ENCODE measurements at regions not wholly inside any gene's neighbourhood (a gene's known extent, or its start where the extent isn't known, plus 50 kb on each side); places are given as distances from the start of the nearest gene placed in this dataset.

GRCh38 chr12:87529413-87529812 lies 499.8 kb downstream of the C12orf50 start:
- no peak overlapping the region for H3K4me3 Mint-ChIP-seq
- Histone ChIP-seq H3K79me2 (ENCODE audit: control insufficient read depth, insufficient read depth, low read length) (no peaks in the 10 kb centered on the region), H3K4me3 (ENCODE audit: control extremely low read depth in 1 of 5, extremely low read depth in 1 of 5, insufficient read depth in 1 of 5, low read depth in 2 of 5, low read length in 4 of 5) (no peak overlapping the region), H3K4me2 (replicated peaks; ENCODE audit: low read depth, low read length, poor library complexity, severe bottlenecking) (no peak overlapping the region), H3K27ac (ENCODE audit: low read length in 2 of 2) (no peak overlapping the region), H4K20me1 (ENCODE audit: control insufficient read depth, insufficient read depth, low read length, poor library complexity, severe bottlenecking) (no peaks in the 10 kb centered on the region), H3K4me1 (ENCODE audit: control insufficient read depth in 2 of 2, insufficient read depth in 2 of 2, low read length in 2 of 2) (no peaks in the 10 kb centered on the region), H2AFZ (ENCODE audit: insufficient read depth, low read depth, low read length, poor library complexity, severe bottlenecking) (no peak overlapping the region), H3K27me3 (replicated peaks in 1 of 4; ENCODE audit: control extremely low read depth in 1 of 4, control insufficient read depth in 3 of 4, insufficient read depth in 4 of 4, low read length in 3 of 4) (no peaks in the 10 kb centered on the region), H3K9me3 (ENCODE audit: control extremely low read depth in 1 of 3, control insufficient read depth in 2 of 3, insufficient read depth in 1 of 3, low read length in 2 of 3) (peaks cover 0 to 8% (median 0%) of the 10 kb centered on the region in 3 donors), H3K9ac (ENCODE audit: low read length) (no peak overlapping the region), H3K36me3 (replicated peaks in 1 of 2; ENCODE audit: control extremely low read depth in 1 of 2, control insufficient read depth in 1 of 2, extremely low read depth in 1 of 2, insufficient read depth in 2 of 2, low read length in 1 of 2) (no peaks in the 10 kb centered on the region)
- POLR2A ChIA-PET: no interaction called here
- peaks cover 10% of the 10 kb centered on the region for H3K9me3 Mint-ChIP-seq (ENCODE audit: insufficient read depth)
- no peak for TF ChIP-seq EZH2 (IDR thresholded peaks at IDR 0.05; ENCODE audit: borderline replicate concordance, insufficient read depth, low read depth, low read length, poor library complexity, severe bottlenecking)
- TF ChIP-seq, protein P1, sequence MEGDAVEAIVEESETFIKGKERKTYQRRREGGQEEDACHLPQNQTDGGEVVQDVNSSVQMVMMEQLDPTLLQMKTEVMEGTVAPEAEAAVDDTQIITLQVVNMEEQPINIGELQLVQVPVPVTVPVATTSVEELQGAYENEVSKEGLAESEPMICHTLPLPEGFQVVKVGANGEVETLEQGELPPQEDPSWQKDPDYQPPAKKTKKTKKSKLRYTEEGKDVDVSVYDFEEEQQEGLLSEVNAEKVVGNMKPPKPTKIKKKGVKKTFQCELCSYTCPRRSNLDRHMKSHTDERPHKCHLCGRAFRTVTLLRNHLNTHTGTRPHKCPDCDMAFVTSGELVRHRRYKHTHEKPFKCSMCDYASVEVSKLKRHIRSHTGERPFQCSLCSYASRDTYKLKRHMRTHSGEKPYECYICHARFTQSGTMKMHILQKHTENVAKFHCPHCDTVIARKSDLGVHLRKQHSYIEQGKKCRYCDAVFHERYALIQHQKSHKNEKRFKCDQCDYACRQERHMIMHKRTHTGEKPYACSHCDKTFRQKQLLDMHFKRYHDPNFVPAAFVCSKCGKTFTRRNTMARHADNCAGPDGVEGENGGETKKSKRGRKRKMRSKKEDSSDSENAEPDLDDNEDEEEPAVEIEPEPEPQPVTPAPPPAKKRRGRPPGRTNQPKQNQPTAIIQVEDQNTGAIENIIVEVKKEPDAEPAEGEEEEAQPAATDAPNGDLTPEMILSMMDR (IDR thresholded peaks at IDR 0.05): no peak
- no peak for DNase-seq
- no peak overlapping the region for H3K27ac Mint-ChIP-seq
- no peak for ATAC-seq (ENCODE audit: low read depth)
- 100% methylated on average over 1 of the region's 1 CpG for WGBS (ENCODE audit: insufficient coverage)
- H3K27me3 Mint-ChIP-seq: no peaks in the 10 kb centered on the region
- intact Hi-C loops (cut with micrococcal nuclease): no loop called here
- CTCF ChIA-PET: no interaction called here
- H3K4me1 Mint-ChIP-seq: no peaks in the 10 kb centered on the region

DNA sequence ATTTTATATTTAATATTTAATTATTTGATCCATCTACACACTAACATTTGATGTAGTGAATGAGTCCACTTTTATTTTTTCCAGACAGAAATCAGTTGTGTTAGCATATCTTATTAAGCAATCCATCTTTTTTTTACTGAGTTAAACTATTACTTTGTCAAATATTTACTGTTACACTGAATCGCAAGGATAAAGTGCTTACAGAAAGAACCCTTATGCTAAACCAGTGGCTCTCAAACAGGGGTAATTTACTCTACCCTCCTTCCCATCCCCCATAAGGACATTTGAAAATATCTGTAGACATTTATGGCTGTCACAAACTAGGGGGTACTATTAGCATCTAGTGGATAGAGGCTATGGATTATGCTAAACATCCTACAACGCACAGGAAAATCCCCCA lies 508.2 kb downstream of the C12orf50 start:
- ATAC-seq (ENCODE audit: low read depth) (no peak), DNase-seq (no peak)
- no peaks in the 10 kb centered on the region for H3K4me1 ChIP-seq (ENCODE audit: control insufficient read depth in 2 of 2, insufficient read depth in 2 of 2, low read length in 2 of 2)
- no peak for TF ChIP-seq EZH2 (IDR thresholded peaks at IDR 0.05; ENCODE audit: borderline replicate concordance, insufficient read depth, low read depth, low read length, poor library complexity, severe bottlenecking)
- TF ChIP-seq, protein P1 (IDR thresholded peaks at IDR 0.05): no peak
- Mint-ChIP-seq H3K4me3 (no peak overlapping the region), H3K27ac (no peak overlapping the region), H3K9me3 (ENCODE audit: insufficient read depth) (no peaks in the 10 kb centered on the region), H3K27me3 (no peaks in the 10 kb centered on the region), H3K4me1 (no peaks in the 10 kb centered on the region)
- H3K4me3 ChIP-seq (ENCODE audit: control extremely low read depth in 1 of 5, extremely low read depth in 1 of 5, insufficient read depth in 1 of 5, low read depth in 2 of 5, low read length in 4 of 5): no peak overlapping the region
- H4K20me1 ChIP-seq (ENCODE audit: control insufficient read depth, insufficient read depth, low read length, poor library complexity, severe bottlenecking): no peaks in the 10 kb centered on the region
- no peak overlapping the region for H2AFZ ChIP-seq (ENCODE audit: insufficient read depth, low read depth, low read length, poor library complexity, severe bottlenecking)
- CTCF ChIA-PET: no interaction called here
- H3K27ac ChIP-seq (ENCODE audit: low read length in 2 of 2): no peak overlapping the region
- intact Hi-C loops (cut with micrococcal nuclease): no loop called here
- H3K9me3 ChIP-seq (ENCODE audit: control extremely low read depth in 1 of 3, control insufficient read depth in 2 of 3, insufficient read depth in 1 of 3, low read length in 2 of 3): no peaks in the 10 kb centered on the region
- H3K9ac ChIP-seq (ENCODE audit: low read length): no peak overlapping the region
- POLR2A ChIA-PET: no interaction called here
- no peaks in the 10 kb centered on the region for H3K36me3 ChIP-seq (replicated peaks in 1 of 2; ENCODE audit: control extremely low read depth in 1 of 2, control insufficient read depth in 1 of 2, extremely low read depth in 1 of 2, insufficient read depth in 2 of 2, low read length in 1 of 2)
- no peaks in the 10 kb centered on the region for H3K79me2 ChIP-seq (ENCODE audit: control insufficient read depth, insufficient read depth, low read length)
- WGBS (ENCODE audit: insufficient coverage): no CpG with 5 or more reads among the region's 2 CpGs
- no peaks in the 10 kb centered on the region for H3K27me3 ChIP-seq (replicated peaks in 1 of 4; ENCODE audit: control extremely low read depth in 1 of 4, control insufficient read depth in 3 of 4, insufficient read depth in 4 of 4, low read length in 3 of 4)
- H3K4me2 ChIP-seq (replicated peaks; ENCODE audit: low read depth, low read length, poor library complexity, severe bottlenecking): no peak overlapping the region

All from B cell (primary cell).